ENCODE measurements at regions not wholly inside any gene's neighbourhood (a gene's known extent, or its start where the extent isn't known, plus 50 kb on each side); places are given as distances from the start of the nearest gene placed in this dataset.

GRCh38 chr7:35430547-35431153 is 176.8 kb upstream of the TBX20 start:
- TF ChIP-seq, protein P1, sequence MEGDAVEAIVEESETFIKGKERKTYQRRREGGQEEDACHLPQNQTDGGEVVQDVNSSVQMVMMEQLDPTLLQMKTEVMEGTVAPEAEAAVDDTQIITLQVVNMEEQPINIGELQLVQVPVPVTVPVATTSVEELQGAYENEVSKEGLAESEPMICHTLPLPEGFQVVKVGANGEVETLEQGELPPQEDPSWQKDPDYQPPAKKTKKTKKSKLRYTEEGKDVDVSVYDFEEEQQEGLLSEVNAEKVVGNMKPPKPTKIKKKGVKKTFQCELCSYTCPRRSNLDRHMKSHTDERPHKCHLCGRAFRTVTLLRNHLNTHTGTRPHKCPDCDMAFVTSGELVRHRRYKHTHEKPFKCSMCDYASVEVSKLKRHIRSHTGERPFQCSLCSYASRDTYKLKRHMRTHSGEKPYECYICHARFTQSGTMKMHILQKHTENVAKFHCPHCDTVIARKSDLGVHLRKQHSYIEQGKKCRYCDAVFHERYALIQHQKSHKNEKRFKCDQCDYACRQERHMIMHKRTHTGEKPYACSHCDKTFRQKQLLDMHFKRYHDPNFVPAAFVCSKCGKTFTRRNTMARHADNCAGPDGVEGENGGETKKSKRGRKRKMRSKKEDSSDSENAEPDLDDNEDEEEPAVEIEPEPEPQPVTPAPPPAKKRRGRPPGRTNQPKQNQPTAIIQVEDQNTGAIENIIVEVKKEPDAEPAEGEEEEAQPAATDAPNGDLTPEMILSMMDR (IDR thresholded peaks at IDR 0.05): peak in 1 of 5 experiments; percentile 8
- TF ChIP-seq EP300 (IDR thresholded peaks at IDR 0.05; ENCODE audit: low read depth): no peak
- TF ChIP-seq POLR2A (IDR thresholded peaks at IDR 0.05): no peak
- no peak for TF ChIP-seq POLR2AphosphoS5 (IDR thresholded peaks at IDR 0.05)

Measured in transverse colon (tissue), 4 donors.